GM21526 (cell line): ENCODE measurements at regions not wholly inside any gene's neighbourhood (a gene's known extent, or its start where the extent isn't known, plus 50 kb on each side); places are given as distances from the start of the nearest gene placed in this dataset.
"Not testable (repeated sequence)": the region's sequence is repeated elsewhere in the genome, so short reads cannot be mapped to it uniquely, and the experiment has no call there.

Experiments
- ATAC-seq: cut with Tn5 transposase; IDR thresholded peaks from one replicate; pipeline ENCODE4 v1.9.1; 2021; ENCODE audit warnings: moderate library complexity; ENCODE audit not compliant: unreplicated experiment, low FRiP score

- ATAC-seq: no peak
Observed at GRCh38 chr2:54040250-54040649, 69.5 kb upstream of the PSME4 start.

- ATAC-seq: no peak
Observed at GRCh38 chr2:54038835-54039234, 68.0 kb upstream of the PSME4 start.

GRCh38 chr2:54031288-54031687, 60.5 kb upstream of the PSME4 start:
- ATAC-seq: not testable (repeated sequence)

- ATAC-seq: no peak
Observed at GRCh38 chr2:54030806-54031205, 60.0 kb upstream of the PSME4 start.

- ATAC-seq: no peak
Observed at GRCh38 chr2:54030396-54030741, 59.6 kb upstream of the PSME4 start.

- no peak for ATAC-seq
Observed at GRCh38 chr2:54029721-54030395, 59.1 kb upstream of the PSME4 start.

GRCh38 chr2:54025463-54026075, 54.8 kb upstream of the PSME4 start:
- not testable (repeated sequence) for ATAC-seq

- no peak for ATAC-seq
Observed at GRCh38 chr2:54024576-54024975, 53.8 kb upstream of the PSME4 start.

GRCh38 chr2:54021702-54022101, 50.9 kb upstream of the PSME4 start:
- ATAC-seq: no peak

GRCh38 chr2:54020793-54021414, 50.1 kb upstream of the PSME4 start:
- ATAC-seq: no peak
